ENCODE measurements at regions not wholly inside any gene's neighbourhood (a gene's known extent, or its start where the extent isn't known, plus 50 kb on each side); places are given as distances from the start of the nearest gene placed in this dataset.

DNA sequence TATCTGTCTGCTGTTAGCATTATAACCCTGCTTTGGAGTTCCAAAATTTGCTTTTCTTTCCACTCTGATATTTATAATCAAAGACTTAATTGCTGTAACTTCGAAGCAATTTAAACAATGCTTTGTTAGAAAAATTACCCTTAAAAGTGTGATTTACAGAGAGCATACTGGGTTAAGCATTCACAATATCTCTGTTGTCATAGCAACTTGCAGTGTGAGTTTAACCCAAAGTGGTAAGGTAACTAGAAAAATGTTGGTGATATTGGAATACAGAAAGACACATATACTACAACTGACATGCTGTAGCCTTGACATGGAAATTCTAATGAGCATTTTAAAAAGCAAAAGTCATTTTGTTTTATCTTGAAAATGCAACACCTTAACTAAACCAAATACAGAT lies 70.4 kb upstream of the SMLR1 start:
- TF ChIP-seq, protein P1, sequence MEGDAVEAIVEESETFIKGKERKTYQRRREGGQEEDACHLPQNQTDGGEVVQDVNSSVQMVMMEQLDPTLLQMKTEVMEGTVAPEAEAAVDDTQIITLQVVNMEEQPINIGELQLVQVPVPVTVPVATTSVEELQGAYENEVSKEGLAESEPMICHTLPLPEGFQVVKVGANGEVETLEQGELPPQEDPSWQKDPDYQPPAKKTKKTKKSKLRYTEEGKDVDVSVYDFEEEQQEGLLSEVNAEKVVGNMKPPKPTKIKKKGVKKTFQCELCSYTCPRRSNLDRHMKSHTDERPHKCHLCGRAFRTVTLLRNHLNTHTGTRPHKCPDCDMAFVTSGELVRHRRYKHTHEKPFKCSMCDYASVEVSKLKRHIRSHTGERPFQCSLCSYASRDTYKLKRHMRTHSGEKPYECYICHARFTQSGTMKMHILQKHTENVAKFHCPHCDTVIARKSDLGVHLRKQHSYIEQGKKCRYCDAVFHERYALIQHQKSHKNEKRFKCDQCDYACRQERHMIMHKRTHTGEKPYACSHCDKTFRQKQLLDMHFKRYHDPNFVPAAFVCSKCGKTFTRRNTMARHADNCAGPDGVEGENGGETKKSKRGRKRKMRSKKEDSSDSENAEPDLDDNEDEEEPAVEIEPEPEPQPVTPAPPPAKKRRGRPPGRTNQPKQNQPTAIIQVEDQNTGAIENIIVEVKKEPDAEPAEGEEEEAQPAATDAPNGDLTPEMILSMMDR (IDR thresholded peaks at IDR 0.05; ENCODE audit: insufficient read depth, low read length): no peak
- no peak for TF ChIP-seq SPI1 (IDR thresholded peaks at IDR 0.05; ENCODE audit: borderline replicate concordance, low read depth)
- TF ChIP-seq, protein P2, sequence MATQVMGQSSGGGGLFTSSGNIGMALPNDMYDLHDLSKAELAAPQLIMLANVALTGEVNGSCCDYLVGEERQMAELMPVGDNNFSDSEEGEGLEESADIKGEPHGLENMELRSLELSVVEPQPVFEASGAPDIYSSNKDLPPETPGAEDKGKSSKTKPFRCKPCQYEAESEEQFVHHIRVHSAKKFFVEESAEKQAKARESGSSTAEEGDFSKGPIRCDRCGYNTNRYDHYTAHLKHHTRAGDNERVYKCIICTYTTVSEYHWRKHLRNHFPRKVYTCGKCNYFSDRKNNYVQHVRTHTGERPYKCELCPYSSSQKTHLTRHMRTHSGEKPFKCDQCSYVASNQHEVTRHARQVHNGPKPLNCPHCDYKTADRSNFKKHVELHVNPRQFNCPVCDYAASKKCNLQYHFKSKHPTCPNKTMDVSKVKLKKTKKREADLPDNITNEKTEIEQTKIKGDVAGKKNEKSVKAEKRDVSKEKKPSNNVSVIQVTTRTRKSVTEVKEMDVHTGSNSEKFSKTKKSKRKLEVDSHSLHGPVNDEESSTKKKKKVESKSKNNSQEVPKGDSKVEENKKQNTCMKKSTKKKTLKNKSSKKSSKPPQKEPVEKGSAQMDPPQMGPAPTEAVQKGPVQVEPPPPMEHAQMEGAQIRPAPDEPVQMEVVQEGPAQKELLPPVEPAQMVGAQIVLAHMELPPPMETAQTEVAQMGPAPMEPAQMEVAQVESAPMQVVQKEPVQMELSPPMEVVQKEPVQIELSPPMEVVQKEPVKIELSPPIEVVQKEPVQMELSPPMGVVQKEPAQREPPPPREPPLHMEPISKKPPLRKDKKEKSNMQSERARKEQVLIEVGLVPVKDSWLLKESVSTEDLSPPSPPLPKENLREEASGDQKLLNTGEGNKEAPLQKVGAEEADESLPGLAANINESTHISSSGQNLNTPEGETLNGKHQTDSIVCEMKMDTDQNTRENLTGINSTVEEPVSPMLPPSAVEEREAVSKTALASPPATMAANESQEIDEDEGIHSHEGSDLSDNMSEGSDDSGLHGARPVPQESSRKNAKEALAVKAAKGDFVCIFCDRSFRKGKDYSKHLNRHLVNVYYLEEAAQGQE (IDR thresholded peaks at IDR 0.05; ENCODE audit: insufficient replicate concordance, low read depth): no peak
- no peak for TF ChIP-seq POLR2AphosphoS5 (IDR thresholded peaks at IDR 0.05; ENCODE audit: low read depth)
